ENCODE measurements at regions not wholly inside any gene's neighbourhood (a gene's known extent, or its start where the extent isn't known, plus 50 kb on each side); places are given as distances from the start of the nearest gene placed in this dataset.

- H3K9ac ChIP-seq (ENCODE audit: low read depth, low read length, poor library complexity, severe bottlenecking): no peak overlapping the region
- H3K79me2 ChIP-seq (ENCODE audit: insufficient read depth, low read length): no peaks in the 10 kb centered on the region
- TF ChIP-seq EZH2phosphoT487 (IDR thresholded peaks at IDR 0.05; ENCODE audit: borderline replicate concordance) (no peak), CTCF (conservative IDR thresholded peaks at IDR 0.05; ENCODE audit: low read length) (no peak)
- no peak overlapping the region for H3K4me2 ChIP-seq (ENCODE audit: low read depth, low read length, poor library complexity, severe bottlenecking)
- H2AFZ ChIP-seq (ENCODE audit: low read length): no peak overlapping the region
- H3K27me3 ChIP-seq (ENCODE audit: insufficient read depth, low read length, poor library complexity, severe bottlenecking): no peaks in the 10 kb centered on the region
- no peaks in the 10 kb centered on the region for H3F3A ChIP-seq (ENCODE audit: low read depth)
- no peak overlapping the region for H3K4me3 ChIP-seq (ENCODE audit: low read length, poor library complexity, severe bottlenecking)
- no peaks in the 10 kb centered on the region for H3K4me1 ChIP-seq (ENCODE audit: insufficient read depth, low read length, poor library complexity, severe bottlenecking)
- no peaks in the 10 kb centered on the region for H4K20me1 ChIP-seq (ENCODE audit: insufficient read depth, low read length, poor library complexity, severe bottlenecking)
- no peaks in the 10 kb centered on the region for H3K9me2 ChIP-seq (replicated peaks; ENCODE audit: low read depth, low read length)
- H3K36me3 ChIP-seq (ENCODE audit: insufficient read depth, low read length): no peaks in the 10 kb centered on the region
- no peaks in the 10 kb centered on the region for H3K9me3 ChIP-seq (ENCODE audit: insufficient read depth, low read depth, low read length)
Measured at GRCh38 chr16:85197611-85198566, 85.6 kb upstream of the CIBAR2 start.

- H3K9me2 ChIP-seq (replicated peaks; ENCODE audit: low read depth, low read length): no peaks in the 10 kb centered on the region
- TF ChIP-seq EZH2phosphoT487 (IDR thresholded peaks at IDR 0.05; ENCODE audit: borderline replicate concordance): no peak
- TF ChIP-seq CTCF (conservative IDR thresholded peaks at IDR 0.05; ENCODE audit: low read length): no peak
- H3K4me1 ChIP-seq (ENCODE audit: insufficient read depth, low read length, poor library complexity, severe bottlenecking): no peaks in the 10 kb centered on the region
- no peaks in the 10 kb centered on the region for H3K27me3 ChIP-seq (ENCODE audit: insufficient read depth, low read length, poor library complexity, severe bottlenecking)
- H3K79me2 ChIP-seq (ENCODE audit: insufficient read depth, low read length): no peaks in the 10 kb centered on the region
- H3K9ac ChIP-seq (ENCODE audit: low read depth, low read length, poor library complexity, severe bottlenecking): no peak overlapping the region
- no peaks in the 10 kb centered on the region for H3K36me3 ChIP-seq (ENCODE audit: insufficient read depth, low read length)
- no peak overlapping the region for H3K4me3 ChIP-seq (ENCODE audit: low read length, poor library complexity, severe bottlenecking)
- H2AFZ ChIP-seq (ENCODE audit: low read length): no peak overlapping the region
- H3F3A ChIP-seq (ENCODE audit: low read depth): no peaks in the 10 kb centered on the region
- H3K9me3 ChIP-seq (ENCODE audit: insufficient read depth, low read depth, low read length): no peaks in the 10 kb centered on the region
- H3K4me2 ChIP-seq (ENCODE audit: low read depth, low read length, poor library complexity, severe bottlenecking): no peak overlapping the region
- no peaks in the 10 kb centered on the region for H4K20me1 ChIP-seq (ENCODE audit: insufficient read depth, low read length, poor library complexity, severe bottlenecking)
Measured at GRCh38 chr16:85199069-85199725, 86.9 kb upstream of the CIBAR2 start.

- Histone ChIP-seq H3K36me3 (ENCODE audit: insufficient read depth, low read length) (no peaks in the 10 kb centered on the region), H3F3A (ENCODE audit: low read depth) (no peaks in the 10 kb centered on the region), H3K9ac (ENCODE audit: low read depth, low read length, poor library complexity, severe bottlenecking) (no peak overlapping the region), H3K4me3 (ENCODE audit: low read length, poor library complexity, severe bottlenecking) (no peak overlapping the region), H3K4me2 (ENCODE audit: low read depth, low read length, poor library complexity, severe bottlenecking) (no peak overlapping the region), H3K27me3 (ENCODE audit: insufficient read depth, low read length, poor library complexity, severe bottlenecking) (no peaks in the 10 kb centered on the region), H3K9me3 (ENCODE audit: insufficient read depth, low read depth, low read length) (no peaks in the 10 kb centered on the region), H3K79me2 (ENCODE audit: insufficient read depth, low read length) (no peaks in the 10 kb centered on the region), H2AFZ (ENCODE audit: low read length) (no peak overlapping the region), H4K20me1 (ENCODE audit: insufficient read depth, low read length, poor library complexity, severe bottlenecking) (no peaks in the 10 kb centered on the region), H3K4me1 (ENCODE audit: insufficient read depth, low read length, poor library complexity, severe bottlenecking) (no peaks in the 10 kb centered on the region), H3K9me2 (replicated peaks; ENCODE audit: low read depth, low read length) (no peaks in the 10 kb centered on the region)
- no peak for TF ChIP-seq EZH2phosphoT487 (IDR thresholded peaks at IDR 0.05; ENCODE audit: borderline replicate concordance)
- no peak for TF ChIP-seq CTCF (conservative IDR thresholded peaks at IDR 0.05; ENCODE audit: low read length)
Measured at GRCh38 chr16:85199880-85200279, 87.6 kb upstream of the CIBAR2 start.

Measured in Loucy (cell line).